ENCODE measurements at regions not wholly inside any gene's neighbourhood (a gene's known extent, or its start where the extent isn't known, plus 50 kb on each side); places are given as distances from the start of the nearest gene placed in this dataset.
"Not testable (repeated sequence)": the region's sequence is repeated elsewhere in the genome, so short reads cannot be mapped to it uniquely, and the experiment has no call there.

DNA sequence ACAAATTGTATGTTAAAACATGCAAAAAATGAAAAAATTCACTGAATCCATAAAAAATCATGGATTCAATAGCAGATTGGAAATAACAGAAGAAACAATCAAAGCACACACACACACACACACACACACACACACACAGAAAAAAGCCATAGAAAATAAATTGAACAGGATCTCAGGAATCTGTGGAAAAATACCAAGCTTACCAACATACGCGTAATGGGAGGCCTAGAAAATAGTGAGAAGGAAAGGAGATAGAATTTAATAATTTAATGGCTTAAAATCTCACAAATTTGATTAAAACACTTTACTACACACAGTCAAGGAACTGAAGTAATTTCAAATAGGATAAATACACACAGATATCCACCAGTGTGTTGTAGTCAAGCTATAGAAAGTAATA is 1671.5 kb upstream of the PIK3C3 start:
- DNase-seq (ENCODE audit: low read depth): no peak
- H3K36me3 ChIP-seq (ENCODE audit: control insufficient read depth, insufficient read depth, low read length, severe bottlenecking): no peaks in the 10 kb centered on the region
- no peak overlapping the region for H3K4me3 ChIP-seq (ENCODE audit: low read length)
- peaks cover 14% of the 10 kb centered on the region for H3K9me3 ChIP-seq (ENCODE audit: control insufficient read depth, low read length)
- H3K27me3 ChIP-seq (replicated peaks; ENCODE audit: control insufficient read depth, insufficient read depth, low read length): no peaks in the 10 kb centered on the region
- H3K9ac ChIP-seq (ENCODE audit: low read length): no peak overlapping the region
- no peaks in the 10 kb centered on the region for H3K4me1 ChIP-seq (ENCODE audit: control insufficient read depth, insufficient read depth, low read length)

GRCh38 chr18:40281356-40281755 is 1673.7 kb upstream of the PIK3C3 start:
- not testable (repeated sequence) for H3K4me1 ChIP-seq (ENCODE audit: control insufficient read depth, insufficient read depth, low read length); H3K4me3 ChIP-seq (ENCODE audit: low read length); DNase-seq (ENCODE audit: low read depth); H3K9ac ChIP-seq (ENCODE audit: low read length); H3K27me3 ChIP-seq (replicated peaks; ENCODE audit: control insufficient read depth, insufficient read depth, low read length); H3K36me3 ChIP-seq (ENCODE audit: control insufficient read depth, insufficient read depth, low read length, severe bottlenecking)
- H3K9me3 ChIP-seq (ENCODE audit: control insufficient read depth, low read length): peaks cover 14% of the 10 kb centered on the region

DNA sequence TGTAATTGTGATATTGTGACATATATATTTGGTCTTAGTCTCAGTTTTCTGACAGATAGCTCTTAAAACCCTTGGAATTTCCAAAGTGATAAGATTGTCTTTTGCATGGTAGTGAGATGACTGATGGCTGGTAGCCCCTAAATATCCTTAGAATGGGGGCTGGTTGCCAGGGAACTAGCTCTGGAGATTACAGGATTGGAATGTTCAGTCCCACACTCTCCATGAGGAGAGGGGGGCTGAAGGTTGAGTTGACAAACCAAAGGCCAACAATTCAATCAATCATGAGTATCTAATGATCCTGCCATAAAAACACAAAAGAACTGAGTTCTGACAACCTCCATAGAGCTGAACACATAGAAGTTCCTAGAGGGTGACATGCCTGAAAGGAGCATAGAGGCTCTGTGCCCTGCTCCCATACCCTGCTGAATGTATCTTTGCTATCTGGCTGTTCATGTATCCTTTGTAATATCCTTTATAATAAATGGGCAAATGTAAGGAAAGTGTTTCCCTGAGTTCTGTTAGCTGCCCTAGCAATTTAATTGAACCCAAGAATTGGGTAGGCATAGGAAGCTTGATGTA is 1680.3 kb upstream of the PIK3C3 start:
- no peaks in the 10 kb centered on the region for H3K36me3 ChIP-seq (ENCODE audit: control insufficient read depth, insufficient read depth, low read length, severe bottlenecking)
- H3K4me1 ChIP-seq (ENCODE audit: control insufficient read depth, insufficient read depth, low read length): no peaks in the 10 kb centered on the region
- no peak for DNase-seq (ENCODE audit: low read depth)
- H3K9me3 ChIP-seq (ENCODE audit: control insufficient read depth, low read length): no peaks in the 10 kb centered on the region
- H3K4me3 ChIP-seq (ENCODE audit: low read length): no peak overlapping the region
- no peaks in the 10 kb centered on the region for H3K27me3 ChIP-seq (replicated peaks; ENCODE audit: control insufficient read depth, insufficient read depth, low read length)
- H3K9ac ChIP-seq (ENCODE audit: low read length): no peak overlapping the region

- Histone ChIP-seq H3K36me3 (ENCODE audit: control insufficient read depth, insufficient read depth, low read length, severe bottlenecking) (no peaks in the 10 kb centered on the region), H3K27me3 (replicated peaks; ENCODE audit: control insufficient read depth, insufficient read depth, low read length) (no peaks in the 10 kb centered on the region), H3K9ac (ENCODE audit: low read length) (no peak overlapping the region), H3K4me1 (ENCODE audit: control insufficient read depth, insufficient read depth, low read length) (no peaks in the 10 kb centered on the region), H3K4me3 (ENCODE audit: low read length) (no peak overlapping the region), H3K9me3 (ENCODE audit: control insufficient read depth, low read length) (no peaks in the 10 kb centered on the region)
- DNase-seq (ENCODE audit: low read depth): peak; percentile 5
These were observed 1682.3 kb upstream of the PIK3C3 start for GRCh38 chr18:40272630-40273231.

DNA sequence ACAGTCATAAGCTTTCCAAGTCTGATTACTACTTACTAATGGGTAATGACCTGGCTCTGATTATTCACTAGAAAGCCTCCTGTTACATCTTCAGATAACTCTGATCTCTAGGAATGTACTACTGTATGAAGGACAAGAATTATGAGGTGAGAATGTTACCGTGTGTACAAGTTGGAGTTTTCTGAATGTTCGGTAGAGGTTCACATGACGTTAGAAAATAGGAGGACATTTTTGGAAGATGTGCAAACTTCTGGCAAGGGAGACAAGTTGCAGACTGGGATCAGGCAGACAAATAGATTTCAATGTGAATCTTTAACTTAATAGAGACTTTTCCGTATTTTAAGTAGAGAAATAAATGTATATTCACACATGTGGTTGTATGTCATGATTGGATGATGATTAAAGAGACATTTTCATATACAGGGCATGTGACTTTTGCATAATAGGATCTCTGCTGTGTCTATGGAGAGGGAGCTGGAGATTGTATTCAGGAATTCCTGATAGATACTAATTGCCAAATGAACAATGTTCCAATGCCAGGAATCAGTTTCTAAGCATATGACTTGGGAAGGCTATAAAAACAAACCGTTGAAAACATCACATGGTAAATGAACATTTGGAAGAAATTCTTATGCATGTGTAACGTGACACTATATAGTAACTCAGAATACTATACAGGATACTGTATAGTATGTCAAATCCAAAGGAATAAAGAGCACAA is 1695.8 kb upstream of the PIK3C3 start:
- Histone ChIP-seq H3K36me3 (ENCODE audit: control insufficient read depth, insufficient read depth, low read length, severe bottlenecking) (no peaks in the 10 kb centered on the region), H3K4me3 (ENCODE audit: low read length) (no peak overlapping the region), H3K27me3 (replicated peaks; ENCODE audit: control insufficient read depth, insufficient read depth, low read length) (no peaks in the 10 kb centered on the region), H3K9ac (ENCODE audit: low read length) (no peak overlapping the region), H3K9me3 (ENCODE audit: control insufficient read depth, low read length) (no peaks in the 10 kb centered on the region), H3K4me1 (ENCODE audit: control insufficient read depth, insufficient read depth, low read length) (no peaks in the 10 kb centered on the region)
- no peak for DNase-seq (ENCODE audit: low read depth)

GRCh38 chr18:40258311-40258710 is 1696.7 kb upstream of the PIK3C3 start:
- no peak overlapping the region for H3K4me3 ChIP-seq (ENCODE audit: low read length)
- no peaks in the 10 kb centered on the region for H3K4me1 ChIP-seq (ENCODE audit: control insufficient read depth, insufficient read depth, low read length)
- H3K9ac ChIP-seq (ENCODE audit: low read length): no peak overlapping the region
- no peaks in the 10 kb centered on the region for H3K27me3 ChIP-seq (replicated peaks; ENCODE audit: control insufficient read depth, insufficient read depth, low read length)
- no peaks in the 10 kb centered on the region for H3K9me3 ChIP-seq (ENCODE audit: control insufficient read depth, low read length)
- H3K36me3 ChIP-seq (ENCODE audit: control insufficient read depth, insufficient read depth, low read length, severe bottlenecking): no peaks in the 10 kb centered on the region
- no peak for DNase-seq (ENCODE audit: low read depth)

- Histone ChIP-seq H3K4me3 (ENCODE audit: low read length) (no peak overlapping the region), H3K4me1 (ENCODE audit: control insufficient read depth, insufficient read depth, low read length) (no peaks in the 10 kb centered on the region), H3K27me3 (replicated peaks; ENCODE audit: control insufficient read depth, insufficient read depth, low read length) (no peaks in the 10 kb centered on the region), H3K9me3 (ENCODE audit: control insufficient read depth, low read length) (no peaks in the 10 kb centered on the region), H3K9ac (ENCODE audit: low read length) (no peak overlapping the region), H3K36me3 (ENCODE audit: control insufficient read depth, insufficient read depth, low read length, severe bottlenecking) (no peaks in the 10 kb centered on the region)
- DNase-seq (ENCODE audit: low read depth): no peak
These were observed 1704.8 kb upstream of the PIK3C3 start for GRCh38 chr18:40250236-40250635.

GRCh38 chr18:40249390-40250080 is 1705.5 kb upstream of the PIK3C3 start:
- H3K36me3 ChIP-seq (ENCODE audit: control insufficient read depth, insufficient read depth, low read length, severe bottlenecking): no peaks in the 10 kb centered on the region
- no peak overlapping the region for H3K4me3 ChIP-seq (ENCODE audit: low read length)
- H3K9ac ChIP-seq (ENCODE audit: low read length): no peak overlapping the region
- no peak for DNase-seq (ENCODE audit: low read depth)
- no peaks in the 10 kb centered on the region for H3K9me3 ChIP-seq (ENCODE audit: control insufficient read depth, low read length)
- no peaks in the 10 kb centered on the region for H3K27me3 ChIP-seq (replicated peaks; ENCODE audit: control insufficient read depth, insufficient read depth, low read length)
- no peaks in the 10 kb centered on the region for H3K4me1 ChIP-seq (ENCODE audit: control insufficient read depth, insufficient read depth, low read length)

- not testable (repeated sequence) for H3K4me3 ChIP-seq (ENCODE audit: low read length); DNase-seq (ENCODE audit: low read depth); H3K9ac ChIP-seq (ENCODE audit: low read length); H3K4me1 ChIP-seq (ENCODE audit: control insufficient read depth, insufficient read depth, low read length); H3K9me3 ChIP-seq (ENCODE audit: control insufficient read depth, low read length); H3K27me3 ChIP-seq (replicated peaks; ENCODE audit: control insufficient read depth, insufficient read depth, low read length); H3K36me3 ChIP-seq (ENCODE audit: control insufficient read depth, insufficient read depth, low read length, severe bottlenecking)
These were observed 1709.4 kb upstream of the PIK3C3 start for GRCh38 chr18:40245612-40246011.

- H3K4me3 ChIP-seq (ENCODE audit: low read length): no peak overlapping the region
- no peaks in the 10 kb centered on the region for H3K27me3 ChIP-seq (replicated peaks; ENCODE audit: control insufficient read depth, insufficient read depth, low read length)
- no peak overlapping the region for H3K9ac ChIP-seq (ENCODE audit: low read length)
- H3K36me3 ChIP-seq (ENCODE audit: control insufficient read depth, insufficient read depth, low read length, severe bottlenecking): no peaks in the 10 kb centered on the region
- DNase-seq (ENCODE audit: low read depth): peak; percentile 49
- H3K9me3 ChIP-seq (ENCODE audit: control insufficient read depth, low read length): no peaks in the 10 kb centered on the region
- H3K4me1 ChIP-seq (ENCODE audit: control insufficient read depth, insufficient read depth, low read length): no peaks in the 10 kb centered on the region
These were observed 1711.4 kb upstream of the PIK3C3 start for GRCh38 chr18:40243607-40244006.

GRCh38 chr18:40235836-40236235 is 1719.2 kb upstream of the PIK3C3 start:
- Histone ChIP-seq H3K4me3 (ENCODE audit: low read length) (no peak overlapping the region), H3K4me1 (ENCODE audit: control insufficient read depth, insufficient read depth, low read length) (no peaks in the 10 kb centered on the region), H3K27me3 (replicated peaks; ENCODE audit: control insufficient read depth, insufficient read depth, low read length) (no peaks in the 10 kb centered on the region), H3K9me3 (ENCODE audit: control insufficient read depth, low read length) (no peaks in the 10 kb centered on the region), H3K9ac (ENCODE audit: low read length) (no peak overlapping the region), H3K36me3 (ENCODE audit: control insufficient read depth, insufficient read depth, low read length, severe bottlenecking) (no peaks in the 10 kb centered on the region)
- no peak for DNase-seq (ENCODE audit: low read depth)
